HG03060 (cell line): ENCODE measurements at regions not wholly inside any gene's neighbourhood (a gene's known extent, or its start where the extent isn't known, plus 50 kb on each side); places are given as distances from the start of the nearest gene placed in this dataset.

ENCODE experiments used
- ATAC-seq: cut with Tn5 transposase; IDR thresholded peaks from one replicate; pipeline ENCODE4 v1.9.1; 2021; ENCODE audit warnings: low read depth, moderate number of reproducible peaks; ENCODE audit not compliant: unreplicated experiment

DNA sequence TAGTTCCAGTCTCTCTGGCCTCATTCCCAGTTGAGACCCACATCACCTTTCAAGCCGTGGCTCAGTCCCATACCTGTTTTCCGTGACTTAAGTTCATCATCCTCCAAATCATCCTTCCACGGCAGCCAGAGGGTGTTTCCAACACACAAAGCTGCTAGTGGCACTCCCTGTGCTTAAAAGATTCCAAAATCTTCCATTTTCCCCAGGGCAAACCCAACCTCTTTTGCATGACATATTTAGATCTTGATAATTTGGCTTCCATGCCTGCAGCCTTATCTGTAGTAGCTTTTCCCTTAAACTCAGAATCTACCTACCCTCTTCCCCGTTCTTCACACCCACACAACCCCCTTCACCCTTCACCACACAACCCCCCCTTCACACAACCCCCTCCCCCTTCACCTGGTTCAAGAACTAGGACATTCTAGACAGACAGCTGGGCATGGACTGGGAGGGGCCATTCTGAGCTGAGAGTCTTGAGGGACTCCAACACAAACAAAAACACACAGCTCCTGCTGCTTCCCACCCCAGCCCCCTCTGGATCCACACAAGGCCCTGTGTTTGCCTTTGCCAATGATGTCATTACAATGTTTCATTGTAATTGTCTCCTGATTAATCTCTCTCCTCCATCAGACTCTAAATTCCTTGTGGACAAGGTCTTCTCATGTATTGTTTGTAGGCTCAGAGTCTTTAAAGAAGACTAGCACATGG lies 268.2 kb downstream of the SH3GL2 start:
- ATAC-seq: no peak

DNA sequence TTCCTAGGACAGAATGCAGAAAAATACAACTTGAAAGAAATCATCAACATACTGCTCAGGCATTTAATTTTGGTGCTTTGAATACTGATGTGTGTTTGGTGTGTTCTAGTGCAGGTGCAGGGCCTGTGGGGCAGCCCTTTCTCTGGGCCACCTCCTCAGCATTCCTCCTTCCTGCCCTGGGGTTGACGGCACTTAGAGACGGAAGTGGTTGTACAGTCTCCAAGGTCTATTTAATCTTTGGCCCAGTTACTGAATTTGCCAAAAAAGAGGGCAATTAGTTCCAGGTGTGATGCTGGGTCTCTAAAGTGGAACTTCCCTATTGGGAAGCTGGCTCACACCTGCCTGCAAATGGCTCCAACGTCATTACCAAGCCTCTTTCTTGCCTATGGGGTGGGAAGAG lies 269.0 kb downstream of the SH3GL2 start:
- ATAC-seq: no peak

DNA sequence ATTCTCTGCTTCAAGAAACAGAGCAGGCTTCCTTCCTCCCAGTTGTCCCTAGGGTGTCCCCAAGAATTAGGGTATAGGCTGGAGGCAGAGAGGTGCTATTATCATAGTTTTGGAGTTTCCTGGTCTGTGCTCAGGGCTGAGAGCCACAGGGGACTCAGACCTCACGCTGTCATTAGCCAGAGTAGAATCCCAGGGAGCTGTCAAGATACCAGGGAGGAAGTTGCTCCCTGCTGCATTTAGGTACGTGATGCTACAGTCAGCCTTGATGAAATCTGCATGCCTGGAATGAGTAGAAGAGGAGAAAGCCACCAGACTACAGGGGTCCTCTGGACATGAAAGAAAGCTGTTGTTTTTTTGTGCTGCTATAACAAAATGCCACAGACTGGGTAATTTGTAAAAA lies 273.2 kb downstream of the SH3GL2 start:
- ATAC-seq: no peak

DNA sequence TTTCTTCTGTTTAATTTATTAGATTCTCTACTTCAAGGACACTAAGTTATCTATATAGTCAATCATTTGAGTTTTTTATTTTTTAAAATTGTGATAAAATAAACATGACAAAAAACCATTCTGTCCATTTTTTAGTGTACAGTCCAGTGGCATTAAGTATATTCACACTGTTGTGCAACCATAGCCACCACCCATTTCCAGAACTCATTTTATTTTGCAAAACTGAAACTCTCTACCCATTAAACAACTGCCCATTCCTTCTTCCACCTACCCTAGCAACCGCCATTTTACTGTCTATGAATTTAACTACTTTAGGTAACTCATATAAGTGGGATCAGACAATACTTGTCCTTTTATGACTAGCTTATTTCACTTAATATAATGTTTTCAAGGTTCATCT lies 275.6 kb downstream of the SH3GL2 start:
- ATAC-seq: no peak

DNA sequence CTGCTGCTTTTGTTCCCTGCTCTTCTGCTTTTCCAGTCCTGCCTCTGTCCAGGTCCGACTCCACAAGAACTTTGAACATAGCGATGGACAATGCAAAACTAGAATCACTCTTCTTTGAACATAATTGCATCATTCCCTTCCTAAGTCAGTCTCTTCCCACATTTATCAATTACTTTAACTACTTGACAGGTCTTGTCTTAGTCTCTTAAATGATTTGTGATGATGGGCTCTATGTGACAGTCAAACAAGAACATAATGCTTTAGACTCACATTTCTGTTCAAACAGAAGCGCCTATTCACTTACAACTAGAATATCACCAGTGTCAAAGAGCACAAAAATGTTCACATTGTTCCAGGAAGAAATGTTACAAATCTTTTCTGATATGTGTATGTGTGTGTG lies 278.1 kb downstream of the SH3GL2 start:
- no peak for ATAC-seq

DNA sequence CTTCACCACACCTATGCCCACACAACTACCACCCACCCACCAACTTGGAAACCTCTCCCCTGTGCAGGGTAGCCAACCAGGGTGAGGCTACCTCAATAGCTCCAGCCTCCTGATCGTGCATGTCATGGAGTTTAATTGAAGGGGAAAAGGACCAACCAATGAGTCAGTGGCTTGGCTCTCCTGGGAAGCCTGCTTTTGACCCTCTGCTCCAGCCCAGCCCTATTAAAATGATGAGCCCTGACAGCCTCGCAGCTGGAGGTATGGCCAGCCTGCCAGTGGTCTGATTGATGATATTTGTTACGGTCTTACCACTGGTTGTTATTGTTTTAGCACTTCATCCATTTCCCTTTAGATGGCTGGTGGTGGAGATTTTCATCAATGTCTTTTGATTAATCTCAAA lies 280.4 kb downstream of the SH3GL2 start:
- ATAC-seq: no peak

DNA sequence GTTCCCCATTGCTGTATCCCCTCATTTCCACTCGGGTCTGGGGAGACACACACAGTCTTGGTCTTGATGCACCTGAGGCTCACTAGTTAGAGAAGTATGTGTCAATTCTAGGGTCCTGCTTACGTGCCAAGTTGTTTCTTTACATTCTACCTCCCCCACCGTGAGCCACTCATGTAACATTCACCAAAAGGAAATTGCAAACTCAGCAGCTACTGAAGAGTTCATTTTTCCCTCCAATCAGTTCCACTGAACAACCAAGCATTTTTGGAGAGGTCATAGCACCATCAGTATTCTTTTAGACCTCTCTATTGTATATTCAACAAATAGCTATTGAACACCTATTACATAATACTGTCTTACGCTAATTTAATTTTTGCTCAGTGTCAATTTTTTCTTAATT lies 281.1 kb downstream of the SH3GL2 start:
- no peak for ATAC-seq

DNA sequence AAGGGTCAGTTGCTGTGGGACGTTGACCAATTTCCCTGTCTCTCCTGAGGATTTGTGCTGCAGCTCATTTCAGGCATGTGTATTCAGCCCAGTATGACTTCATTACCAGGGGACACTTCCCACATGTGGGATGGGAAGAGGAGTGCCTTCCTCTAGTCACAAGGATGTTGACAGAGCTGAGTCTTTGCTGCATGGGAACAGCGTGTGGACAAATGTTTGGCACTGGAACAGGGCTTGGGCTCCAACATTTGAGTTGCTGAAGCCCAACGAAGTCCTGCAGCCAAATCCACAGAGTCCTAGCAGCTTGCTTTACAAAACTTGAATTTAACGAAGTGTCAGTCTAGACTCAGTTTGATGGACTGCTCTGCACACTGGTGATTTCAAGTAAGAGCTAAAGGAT lies 283.2 kb downstream of the SH3GL2 start:
- no peak for ATAC-seq

DNA sequence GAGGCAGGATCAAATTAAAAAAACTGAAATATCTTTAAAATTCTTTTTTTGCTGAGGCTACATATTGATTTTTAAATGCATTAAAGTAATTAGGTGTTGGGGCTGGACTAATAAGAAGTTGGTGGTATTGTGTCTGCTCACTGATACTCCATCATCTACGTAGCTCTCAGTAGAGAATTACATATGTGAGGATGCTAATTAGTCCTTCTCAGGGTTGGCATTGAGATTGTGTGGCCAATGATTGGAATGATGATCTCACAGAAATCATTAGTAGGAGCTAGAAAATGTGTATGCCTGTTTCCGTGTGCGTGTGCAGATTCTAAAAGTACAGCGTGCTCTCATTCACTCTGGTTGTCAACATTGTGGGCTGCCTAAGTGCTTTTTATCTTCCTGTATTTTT lies 283.8 kb downstream of the SH3GL2 start:
- ATAC-seq: no peak

DNA sequence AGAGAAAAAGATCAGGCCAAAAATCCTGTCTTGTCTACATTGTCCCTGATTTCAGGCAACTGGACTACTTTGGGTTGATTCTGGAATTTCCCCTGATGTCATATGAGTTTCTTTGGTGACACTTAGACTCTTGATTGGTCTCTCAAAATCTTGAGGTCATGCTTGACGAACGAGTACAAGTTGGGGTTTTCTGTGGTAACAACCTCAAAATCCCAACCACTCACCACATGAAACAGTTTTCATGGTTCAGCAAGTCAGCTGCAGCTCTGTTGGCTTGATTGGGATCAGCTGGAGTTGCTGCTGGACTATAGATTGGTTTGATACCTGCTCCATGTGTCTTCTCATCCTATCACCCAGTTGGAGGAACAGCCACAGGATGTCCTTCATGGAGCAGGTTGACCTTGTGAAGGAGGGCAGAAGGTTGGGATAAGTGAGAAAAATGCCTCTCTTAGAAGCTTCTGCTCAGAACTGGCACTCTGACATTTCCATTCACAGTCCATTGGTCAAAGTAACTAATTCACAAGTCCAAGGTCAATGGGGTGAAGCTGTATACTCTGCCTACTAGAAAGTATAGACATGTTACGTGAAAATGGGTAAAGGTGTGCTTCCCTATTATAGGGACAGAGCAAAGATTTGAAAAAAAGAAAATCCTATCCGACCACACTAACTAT lies 284.5 kb downstream of the SH3GL2 start:
- ATAC-seq: peak; percentile 75

DNA sequence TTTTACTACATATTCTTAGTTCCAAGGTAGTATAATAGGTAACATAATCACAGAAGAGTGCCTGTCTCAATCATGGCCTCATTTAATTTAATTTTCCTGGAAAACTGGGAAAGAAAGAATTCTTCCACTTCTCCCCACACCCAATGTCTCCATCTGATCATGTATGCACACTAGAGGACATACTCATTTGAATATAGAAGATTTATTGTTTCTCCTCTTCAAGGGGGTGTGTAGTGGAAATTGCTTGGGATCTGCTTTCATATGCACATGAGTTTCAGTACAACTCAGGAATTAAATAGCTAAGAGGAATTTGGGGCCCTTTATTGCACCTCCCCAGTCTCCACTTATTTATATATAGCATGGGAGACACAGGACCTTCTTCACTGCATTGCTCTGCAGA lies 285.1 kb downstream of the SH3GL2 start:
- ATAC-seq: no peak

DNA sequence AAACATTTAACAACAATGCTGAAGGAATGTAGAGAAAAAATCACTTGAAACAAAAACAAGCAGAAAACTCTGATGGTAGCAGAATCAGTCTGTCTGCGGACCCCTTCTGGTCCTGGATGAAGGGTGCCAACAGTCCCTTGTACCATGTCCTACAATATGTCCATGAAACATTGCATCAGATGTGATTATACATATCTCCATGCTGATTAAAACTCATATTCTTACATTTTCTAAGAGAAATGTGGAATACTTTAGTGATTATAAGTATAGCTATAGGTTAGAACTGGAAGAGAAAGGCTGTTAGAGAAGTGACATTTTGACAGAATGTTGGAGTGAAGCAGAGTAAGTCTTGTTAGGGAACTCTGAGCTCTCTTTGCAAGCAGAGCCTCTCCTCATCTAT lies 286.1 kb downstream of the SH3GL2 start:
- no peak for ATAC-seq

DNA sequence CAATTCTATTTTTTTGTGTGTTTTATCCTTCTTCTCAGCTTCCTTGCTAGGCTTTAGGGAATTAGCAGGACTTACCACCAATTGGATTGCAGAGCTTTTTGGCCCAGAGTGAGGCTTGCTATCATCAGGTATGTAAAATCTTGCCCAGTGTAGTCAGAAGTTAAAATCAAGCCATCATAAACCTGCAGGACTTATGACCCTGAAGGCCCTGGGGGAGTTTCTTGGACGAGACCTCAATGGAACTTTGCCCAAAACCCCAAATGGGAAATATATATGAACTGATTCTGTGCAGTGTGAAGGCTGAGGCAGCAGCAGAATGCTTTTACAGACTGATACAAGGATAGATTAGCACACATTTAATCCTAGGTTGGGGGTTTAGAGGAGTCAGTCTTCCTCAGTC lies 287.0 kb downstream of the SH3GL2 start:
- no peak for ATAC-seq

DNA sequence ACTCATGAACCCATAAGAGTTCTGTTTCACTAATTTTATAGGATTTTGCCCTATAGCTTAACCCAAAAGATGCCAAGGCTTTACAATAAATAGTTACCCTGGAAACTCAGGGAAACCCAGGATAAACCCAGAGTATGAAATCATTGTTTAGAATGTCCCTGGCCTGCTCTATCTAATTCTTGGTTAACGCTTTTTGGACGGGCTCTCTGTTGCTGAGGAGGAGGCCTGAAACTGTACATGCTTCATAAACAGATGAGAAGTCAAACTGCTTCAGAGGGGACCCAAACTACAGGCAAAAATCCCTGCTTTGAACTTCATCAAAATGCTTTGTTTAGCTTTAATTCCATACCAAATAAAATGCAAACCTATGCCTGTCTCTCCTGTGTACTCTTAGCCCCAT lies 291.9 kb downstream of the SH3GL2 start:
- ATAC-seq: no peak

DNA sequence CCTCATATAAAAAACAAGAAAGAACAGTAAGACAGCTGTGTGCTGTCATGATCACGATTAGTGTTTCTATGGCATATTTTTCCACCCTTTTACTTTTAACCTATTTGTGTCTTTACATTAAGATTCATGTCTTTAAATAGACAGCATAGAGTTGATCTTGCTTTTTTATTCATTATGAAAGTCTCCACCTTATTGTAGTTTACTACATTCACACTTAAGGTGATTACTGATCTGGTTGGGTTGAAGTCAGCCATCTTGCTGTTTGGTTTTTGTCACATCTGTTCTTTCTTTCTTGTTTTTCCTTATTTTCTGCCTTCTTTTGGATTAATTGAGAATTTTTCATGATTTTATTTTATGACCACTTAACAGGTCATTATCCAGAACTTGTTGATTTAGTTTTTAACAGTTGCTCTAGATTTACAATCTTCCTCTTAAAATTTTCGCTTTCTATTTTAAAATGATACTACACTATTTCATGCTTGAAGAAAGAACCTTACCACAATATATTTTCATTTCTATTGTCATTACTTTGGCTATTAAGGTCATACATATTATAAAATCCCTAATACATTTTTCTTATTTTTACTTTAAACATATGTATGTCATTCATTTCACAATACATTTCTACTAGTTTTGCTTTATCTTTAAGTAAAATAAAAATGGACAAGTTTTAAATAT lies 292.5 kb downstream of the SH3GL2 start:
- ATAC-seq: no peak

DNA sequence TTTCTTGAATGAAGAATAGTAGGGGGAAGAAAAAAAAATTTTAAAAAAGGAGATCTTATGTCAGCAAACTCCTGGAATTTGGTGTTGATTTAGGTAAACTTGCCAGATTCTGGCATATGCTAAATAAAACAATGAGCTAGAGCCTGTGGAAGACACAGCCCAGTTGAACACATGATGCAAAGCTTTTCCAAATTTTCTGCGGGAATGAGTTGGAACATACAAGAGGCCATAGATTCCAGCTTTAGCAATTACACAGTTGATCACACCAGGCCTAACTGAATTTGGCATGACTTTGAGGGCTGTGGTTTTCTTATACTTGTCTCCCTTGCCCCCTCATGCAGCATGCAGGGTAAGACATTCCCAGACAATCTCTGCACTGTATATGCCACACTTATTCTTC lies 297.0 kb downstream of the SH3GL2 start:
- ATAC-seq: no peak

DNA sequence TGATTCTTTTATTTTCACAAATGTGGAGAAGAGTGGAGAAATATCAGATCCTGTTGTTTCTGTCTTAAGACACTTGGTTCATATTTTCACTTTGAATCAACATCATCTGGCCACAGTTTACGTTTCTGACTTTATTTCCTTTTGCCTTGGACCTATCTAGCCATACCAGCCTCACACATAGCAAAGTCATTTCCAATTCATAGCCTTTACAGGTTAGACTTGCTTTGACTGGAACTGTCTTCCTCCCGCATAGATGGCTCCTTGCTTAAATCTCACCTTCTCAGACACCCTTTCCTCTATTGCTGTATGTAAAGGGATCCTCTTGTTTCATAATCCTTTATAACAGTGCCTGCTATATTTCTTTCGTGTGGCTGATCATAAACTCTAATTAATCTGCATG lies 297.8 kb downstream of the SH3GL2 start:
- no peak for ATAC-seq

DNA sequence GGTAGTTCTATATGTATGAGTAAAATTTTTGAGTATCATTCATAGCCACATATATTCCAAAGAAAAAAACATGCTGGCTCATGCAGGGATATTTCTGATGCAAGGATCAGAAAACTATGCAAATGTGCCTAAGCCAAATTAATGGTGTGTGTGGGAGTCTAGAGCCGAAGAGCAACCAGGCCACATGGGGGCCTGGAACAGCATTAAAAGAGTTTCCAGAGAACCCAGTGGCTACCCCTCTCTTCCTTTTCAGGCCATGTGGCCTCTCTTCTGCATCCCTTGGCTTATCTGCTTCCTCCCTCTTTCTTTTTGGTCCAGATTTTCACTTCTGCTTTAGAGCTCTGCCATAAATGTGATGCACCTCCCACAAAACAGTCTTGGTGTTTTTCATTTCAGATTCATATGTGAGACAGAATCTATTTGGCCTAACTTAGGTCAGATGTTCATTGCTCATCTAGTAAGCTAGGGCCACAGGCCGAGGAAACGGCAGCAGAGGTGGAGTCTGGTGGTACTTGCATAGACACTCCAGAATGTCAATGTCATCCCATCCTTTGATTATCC lies 300.0 kb downstream of the SH3GL2 start:
- no peak for ATAC-seq

DNA sequence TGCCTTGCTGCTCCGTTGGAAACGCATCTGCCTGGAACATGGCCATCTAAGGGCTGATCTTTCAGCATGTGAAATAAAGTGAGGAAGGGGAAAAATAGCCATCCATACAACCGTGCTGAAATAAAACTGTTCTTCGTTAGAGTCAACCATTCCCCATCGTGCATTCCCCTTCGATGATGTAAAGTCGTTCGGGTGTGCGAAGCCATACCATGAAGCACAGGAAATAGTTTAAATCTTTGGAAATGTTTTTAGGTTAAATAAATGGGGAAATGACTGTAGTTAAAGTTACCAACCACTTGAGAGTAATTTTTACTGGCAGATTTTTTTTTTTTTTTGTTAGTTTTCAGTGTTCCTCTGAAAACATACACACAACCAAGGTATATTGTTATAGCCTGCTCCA lies 302.5 kb downstream of the SH3GL2 start:
- no peak for ATAC-seq

DNA sequence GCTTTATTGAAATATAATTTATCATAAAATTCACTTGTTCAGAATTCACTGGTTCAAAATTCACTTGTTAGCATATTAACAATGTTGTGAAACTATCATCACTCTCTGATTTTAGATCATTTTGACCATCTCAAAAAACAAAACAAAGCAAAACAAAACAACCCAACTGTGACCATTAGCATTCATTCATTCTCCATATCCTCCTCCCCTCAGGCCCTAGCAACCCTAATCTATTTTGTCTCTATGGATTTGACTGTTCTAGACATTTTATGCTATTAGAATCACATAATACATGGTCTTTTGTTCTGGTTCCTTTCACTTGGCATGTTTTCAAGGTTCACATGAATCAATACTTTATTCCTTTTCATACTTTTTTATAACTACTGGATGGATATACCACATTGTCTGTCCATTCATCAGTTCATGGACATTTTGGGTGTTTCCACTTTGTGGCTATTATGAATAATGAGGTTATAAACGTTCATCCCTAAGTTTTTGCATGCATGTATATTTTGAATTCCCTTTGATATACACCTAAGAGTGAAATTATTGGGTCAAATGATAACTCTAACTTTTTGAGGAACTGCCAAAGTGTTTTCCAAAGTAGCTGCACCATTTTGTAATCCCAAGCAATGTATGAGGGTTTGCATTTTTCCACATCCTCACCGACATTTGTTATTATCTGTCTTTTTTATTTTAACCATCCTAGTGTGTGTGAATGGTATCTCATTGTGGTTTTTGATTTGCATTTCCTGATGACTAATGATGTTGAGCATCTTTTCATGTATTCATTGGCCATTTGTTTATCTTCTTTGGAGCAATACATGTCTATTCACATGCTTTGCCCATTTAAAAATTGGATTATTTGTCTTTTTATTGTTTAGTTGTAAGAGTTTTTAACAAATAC lies 304.1 kb downstream of the SH3GL2 start:
- no peak for ATAC-seq

DNA sequence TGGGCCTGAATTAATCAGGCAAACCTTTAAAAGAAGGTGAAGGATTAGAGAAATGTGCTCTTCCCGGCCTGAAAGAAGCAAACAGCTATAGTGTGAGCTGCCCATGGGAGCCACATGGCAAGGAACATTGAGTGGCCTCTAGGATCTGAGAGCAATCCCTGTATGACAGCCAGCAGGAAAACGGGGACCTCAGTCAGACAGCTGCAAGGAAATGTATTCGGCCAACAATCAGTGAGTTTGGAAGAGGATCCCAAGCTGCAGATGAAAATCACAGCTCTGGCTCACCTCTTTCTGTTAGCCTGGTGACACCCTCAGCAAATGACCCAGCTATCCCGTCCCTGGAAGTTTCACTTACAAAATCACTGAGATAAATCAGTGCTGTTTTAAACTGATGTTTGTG lies 309.2 kb downstream of the SH3GL2 start:
- ATAC-seq: no peak
